GM12878 (cell line): ENCODE measurements at regions not wholly inside any gene's neighbourhood (a gene's known extent, or its start where the extent isn't known, plus 50 kb on each side); places are given as distances from the start of the nearest gene placed in this dataset.

Experiments
- ATAC-seq: fragments of 200-7000 bp; cut with Tn5 transposase; 3 replicates; pipeline ENCODE4 v1.9.1; 2020; ENCODE audit warnings: mild to moderate bottlenecking, moderate library complexity
- BruUV-seq: library from RNA; stranded (reverse); fragments of 400-500 nt; replicated peaks from 2 replicates; lab custom pipeline; 2021; lab: Mats Ljungman, UMichigan
- CTCF ChIA-PET: fragments of 300-600 bp; sonication (Branson Sonifier 250); formaldehyde crosslinking; extraction: SDS; loops from one replicate; lab custom pipeline; 2021; ENCODE audit warnings: inconsistent platforms; lab: Yijun Ruan, JAX
- POLR2A ChIA-PET: fragments of 350-600 bp; formaldehyde crosslinking; extraction: SDS; loops from one replicate; lab custom pipeline; 2021; ENCODE audit warnings: inconsistent platforms; lab: Charles Lee
- RAD21 ChIA-PET: fragments of 300-600 bp; sonication (Branson Sonifier 250); formaldehyde crosslinking; loops from one replicate; lab custom pipeline; 2023; ENCODE audit warnings: antibody characterized with exemption; ENCODE audit not compliant: unreplicated experiment; lab: Charles Lee
- SMC1A ChIA-PET: fragments of 300-600 bp; sonication (Branson Sonifier 250); formaldehyde crosslinking; loops from one replicate; lab custom pipeline; 2023; ENCODE audit not compliant: unreplicated experiment, uncharacterized antibody; lab: Charles Lee
- DNase-seq: peaks from one replicate; pipeline ENCODE4 v3.0.0-alpha.2; 2011; ENCODE audit warnings: low read depth, low spot score
- FAIRE-seq: peaks from 3 replicates; lab custom pipeline; 2011; peaks lifted over from hg19 to GRCh38; lab: Jason Lieb, UNC
- H2AFZ ChIP-seq: 2 replicates; pipeline ENCODE4 v1.6.0; 2011; ENCODE audit warnings: low read depth, low read length, control low read depth; ENCODE audit not compliant: control insufficient read depth
- H3K27ac ChIP-seq: 2 replicates; pipeline ENCODE4 v1.5.1; 2011; ENCODE audit warnings: control low read depth; ENCODE audit not compliant: control insufficient read depth, insufficient read depth
- H3K27me3 ChIP-seq, 2 experiments: replicated peaks in 1 of 2; 2 replicates each; pipeline versions ENCODE4 v1.6.0 to v1.6.1; 2011; ENCODE audit warnings: low read length in 1 of 2; ENCODE audit not compliant: control insufficient read depth in 2 of 2, insufficient read depth in 2 of 2
- H3K36me3 ChIP-seq, 2 experiments: 2 replicates each; pipeline ENCODE4 v1.5.1; 2011; ENCODE audit warnings: low read length in 1 of 2; ENCODE audit not compliant: control insufficient read depth in 2 of 2, insufficient read depth in 2 of 2
- H3K4me1 ChIP-seq: 2 replicates; pipeline ENCODE4 v1.6.1; 2011; ENCODE audit warnings: mild to moderate bottlenecking, low read length, moderate library complexity, mixed read lengths; ENCODE audit not compliant: control insufficient read depth, insufficient read depth
- H3K4me2 ChIP-seq: 2 replicates; pipeline ENCODE4 v1.6.0; 2011; ENCODE audit warnings: control low read depth; ENCODE audit not compliant: control insufficient read depth, insufficient read depth
- H3K4me3 ChIP-seq: fragments of 200-600 bp; sonication (generic); 2 replicates; pipeline ENCODE4 v1.5.1; 2016
- H3K79me2 ChIP-seq: 2 replicates; pipeline ENCODE4 v1.6.0; 2011; ENCODE audit warnings: low read length; ENCODE audit not compliant: control insufficient read depth, insufficient read depth
- H3K9ac ChIP-seq: 2 replicates; pipeline ENCODE4 v1.8.0; 2011; ENCODE audit warnings: low read length, control low read depth, mixed read lengths; ENCODE audit not compliant: control insufficient read depth, insufficient read depth
- H3K9me3 ChIP-seq: replicated peaks from 3 replicates; pipeline ENCODE4 v1.5.1; 2011; ENCODE audit warnings: mild to moderate bottlenecking, low read length; ENCODE audit not compliant: control insufficient read depth, insufficient read depth
- H4K20me1 ChIP-seq: 2 replicates; pipeline ENCODE4 v1.6.0; 2011; ENCODE audit not compliant: control insufficient read depth, insufficient read depth
- PAX8 ChIP-seq: fragments of 450-650 bp; IDR thresholded peaks from 2 replicates; pipeline ENCODE4 v1.6.1; 2017; ENCODE audit warnings: mild to moderate bottlenecking, moderate library complexity
- in situ Hi-C: fragments of 300-500 bp; cut with MboI; formaldehyde crosslinking; loops from 9 replicates; pipeline ENCODE4 v1.14.3; 2018; ENCODE audit warnings: mixed read lengths
- intact Hi-C: fragments of 100-400 bp; cut with micrococcal nuclease; formaldehyde crosslinking; loops from one replicate; pipeline ENCODE4 v1.14.2; 2022; ENCODE audit not compliant: unreplicated experiment
- TF ChIP-seq, protein P1 (sequence below): IDR thresholded peaks from 2 replicates; pipeline ENCODE4 v1.6.1; 2011; ENCODE audit warnings: mild to moderate bottlenecking, low read depth, low read length, moderate library complexity; ENCODE audit not compliant: insufficient replicate concordance

GRCh38 chr14:35921745-35922144 lies 95.6 kb downstream of the BRMS1L start:
- H3K4me1 ChIP-seq, result no peaks in the 10 kb centered on the region
- CTCF ChIA-PET, result no interaction called here
- no peaks in the 10 kb centered on the region for H3K79me2 ChIP-seq
- in situ Hi-C loops (no loop called here), intact Hi-C loops (no loop called here)
- FAIRE-seq (no peak), ATAC-seq (no peak)
- H4K20me1 ChIP-seq, result no peaks in the 10 kb centered on the region
- H3K27me3 ChIP-seq, result no peaks in the 10 kb centered on the region
- SMC1A ChIA-PET, result no interaction called here
- H2AFZ ChIP-seq, result no peak overlapping the region; the same call in 1 of the 2 replicates
- TF ChIP-seq, protein P1, sequence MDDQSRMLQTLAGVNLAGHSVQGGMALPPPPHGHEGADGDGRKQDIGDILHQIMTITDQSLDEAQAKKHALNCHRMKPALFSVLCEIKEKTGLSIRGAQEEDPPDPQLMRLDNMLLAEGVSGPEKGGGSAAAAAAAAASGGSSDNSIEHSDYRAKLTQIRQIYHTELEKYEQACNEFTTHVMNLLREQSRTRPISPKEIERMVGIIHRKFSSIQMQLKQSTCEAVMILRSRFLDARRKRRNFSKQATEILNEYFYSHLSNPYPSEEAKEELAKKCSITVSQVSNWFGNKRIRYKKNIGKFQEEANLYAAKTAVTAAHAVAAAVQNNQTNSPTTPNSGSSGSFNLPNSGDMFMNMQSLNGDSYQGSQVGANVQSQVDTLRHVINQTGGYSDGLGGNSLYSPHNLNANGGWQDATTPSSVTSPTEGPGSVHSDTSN, result no peak
- no peak for TF ChIP-seq PAX8
- TF ChIP-seq, all 136 proteins: peak for 0
- no peak overlapping the region for H3K9ac ChIP-seq
- DNase-seq, result no peak
- BruUV-seq, result no TSS peak
- POLR2A ChIA-PET, result no interaction called here
- no peak overlapping the region for H3K4me2 ChIP-seq
- RAD21 ChIA-PET, result no interaction called here
- H3K4me3 ChIP-seq, result no peak overlapping the region
- H3K27ac ChIP-seq, result no peak overlapping the region
- H3K36me3 ChIP-seq, result no peaks in the 10 kb centered on the region
- peaks cover 1% of the 10 kb centered on the region; the same call in 1 of the 3 replicates for H3K9me3 ChIP-seq
